Neutrophil (primary cell): ENCODE measurements at regions not wholly inside any gene's neighbourhood (a gene's known extent, or its start where the extent isn't known, plus 50 kb on each side); places are given as distances from the start of the nearest gene placed in this dataset.

Experiments used
- H3K27ac ChIP-seq: fragments of 200-600 bp; sonication (generic); 2 replicates; pipeline ENCODE4 v1.5.1; 2016; ENCODE audit warnings: mild to moderate bottlenecking, moderate library complexity
- H3K27me3 ChIP-seq: fragments of 200-600 bp; sonication (generic); 2 replicates; pipeline ENCODE4 v1.6.0; 2016; ENCODE audit warnings: mild to moderate bottlenecking
- H3K36me3 ChIP-seq: fragments of 200-600 bp; sonication (generic); 2 replicates; pipeline ENCODE4 v1.5.1; 2017
- H3K4me1 ChIP-seq, 2 experiments: fragments of 200-600 bp in 1 of 2; sonication (generic) in 1 of 2; 1 replicate in 1 of 2; 2 replicates in 1 of 2; pipeline versions ENCODE4 v1.5.1 to v1.6.1; 2013 to 2016; ENCODE audit warnings: low read depth in 1 of 2, low read length in 1 of 2, mild to moderate bottlenecking in 1 of 2, moderate library complexity in 1 of 2; ENCODE audit not compliant: control insufficient read depth in 1 of 2, insufficient read depth in 1 of 2
- H3K4me3 ChIP-seq, 2 experiments: fragments of 200-600 bp in 1 of 2; sonication (generic) in 1 of 2; 1 replicate in 1 of 2; 2 replicates in 1 of 2; pipeline ENCODE4 v1.5.1; 2013 to 2016; ENCODE audit warnings: low read depth in 1 of 2, low read length in 1 of 2, mild to moderate bottlenecking in 1 of 2, moderate library complexity in 1 of 2
- H3K9me3 ChIP-seq: fragments of 200-600 bp; sonication (generic); 2 replicates; pipeline ENCODE4 v1.5.1; 2016
- TF ChIP-seq, protein P1 (sequence below): fragments of 200-600 bp; sonication (generic); IDR thresholded peaks from 2 replicates; pipeline ENCODE4 v1.5.1; 2016; ENCODE audit warnings: antibody characterized with exemption

DNA sequence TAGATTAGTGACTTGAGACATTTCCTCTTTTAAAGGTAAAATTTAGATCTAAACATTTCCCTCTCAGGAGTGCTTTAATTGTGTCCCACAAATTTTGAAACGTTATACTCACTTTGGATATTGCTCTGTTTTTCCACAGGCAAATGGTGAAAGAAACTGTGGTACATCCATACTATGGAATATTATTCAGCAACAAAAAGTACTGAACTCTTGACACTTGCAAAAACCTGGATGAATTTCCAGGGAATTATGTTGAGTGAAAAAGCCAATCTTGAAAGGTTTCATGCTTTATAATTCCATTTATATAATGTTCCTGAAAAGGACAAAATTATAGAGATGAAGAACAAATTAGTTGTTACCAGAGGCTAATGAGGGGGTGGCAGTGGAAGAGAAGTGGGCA is 153.3 kb upstream of the SVIL start:
- Histone ChIP-seq H3K27ac (no peak overlapping the region), H3K9me3 (no peaks in the 10 kb centered on the region), H3K27me3 (peaks cover 4% of the 10 kb centered on the region), H3K4me3 (no peak overlapping the region), H3K4me1 (no peaks in the 10 kb centered on the region), H3K36me3 (no peaks in the 10 kb centered on the region)
- TF ChIP-seq, protein P1, sequence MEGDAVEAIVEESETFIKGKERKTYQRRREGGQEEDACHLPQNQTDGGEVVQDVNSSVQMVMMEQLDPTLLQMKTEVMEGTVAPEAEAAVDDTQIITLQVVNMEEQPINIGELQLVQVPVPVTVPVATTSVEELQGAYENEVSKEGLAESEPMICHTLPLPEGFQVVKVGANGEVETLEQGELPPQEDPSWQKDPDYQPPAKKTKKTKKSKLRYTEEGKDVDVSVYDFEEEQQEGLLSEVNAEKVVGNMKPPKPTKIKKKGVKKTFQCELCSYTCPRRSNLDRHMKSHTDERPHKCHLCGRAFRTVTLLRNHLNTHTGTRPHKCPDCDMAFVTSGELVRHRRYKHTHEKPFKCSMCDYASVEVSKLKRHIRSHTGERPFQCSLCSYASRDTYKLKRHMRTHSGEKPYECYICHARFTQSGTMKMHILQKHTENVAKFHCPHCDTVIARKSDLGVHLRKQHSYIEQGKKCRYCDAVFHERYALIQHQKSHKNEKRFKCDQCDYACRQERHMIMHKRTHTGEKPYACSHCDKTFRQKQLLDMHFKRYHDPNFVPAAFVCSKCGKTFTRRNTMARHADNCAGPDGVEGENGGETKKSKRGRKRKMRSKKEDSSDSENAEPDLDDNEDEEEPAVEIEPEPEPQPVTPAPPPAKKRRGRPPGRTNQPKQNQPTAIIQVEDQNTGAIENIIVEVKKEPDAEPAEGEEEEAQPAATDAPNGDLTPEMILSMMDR = no peak

DNA sequence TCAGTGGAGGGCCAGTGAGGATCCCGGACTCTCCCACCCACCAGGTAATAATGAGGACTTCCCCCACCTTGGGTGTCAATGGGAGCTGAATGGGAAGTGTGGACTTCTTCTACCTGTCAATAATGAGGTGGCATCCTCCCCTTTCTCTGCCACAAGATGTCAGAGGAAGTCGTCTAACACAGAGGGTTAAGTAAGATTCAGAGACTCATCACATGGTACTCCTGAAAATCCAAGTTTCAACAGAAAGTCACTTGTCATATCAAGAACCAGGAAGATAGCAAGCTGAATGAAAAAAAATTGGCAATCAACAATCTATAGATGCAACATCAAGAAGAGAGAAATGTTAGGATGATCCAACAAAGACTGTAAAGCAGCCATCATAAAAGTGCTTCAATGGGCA is 150.9 kb upstream of the SVIL start:
- Histone ChIP-seq H3K27me3 (peaks cover 4% of the 10 kb centered on the region), H3K27ac (no peak overlapping the region), H3K36me3 (no peaks in the 10 kb centered on the region), H3K4me1 (no peaks in the 10 kb centered on the region), H3K9me3 (no peaks in the 10 kb centered on the region), H3K4me3 (no peak overlapping the region)
- TF ChIP-seq, protein P1 = no peak

DNA sequence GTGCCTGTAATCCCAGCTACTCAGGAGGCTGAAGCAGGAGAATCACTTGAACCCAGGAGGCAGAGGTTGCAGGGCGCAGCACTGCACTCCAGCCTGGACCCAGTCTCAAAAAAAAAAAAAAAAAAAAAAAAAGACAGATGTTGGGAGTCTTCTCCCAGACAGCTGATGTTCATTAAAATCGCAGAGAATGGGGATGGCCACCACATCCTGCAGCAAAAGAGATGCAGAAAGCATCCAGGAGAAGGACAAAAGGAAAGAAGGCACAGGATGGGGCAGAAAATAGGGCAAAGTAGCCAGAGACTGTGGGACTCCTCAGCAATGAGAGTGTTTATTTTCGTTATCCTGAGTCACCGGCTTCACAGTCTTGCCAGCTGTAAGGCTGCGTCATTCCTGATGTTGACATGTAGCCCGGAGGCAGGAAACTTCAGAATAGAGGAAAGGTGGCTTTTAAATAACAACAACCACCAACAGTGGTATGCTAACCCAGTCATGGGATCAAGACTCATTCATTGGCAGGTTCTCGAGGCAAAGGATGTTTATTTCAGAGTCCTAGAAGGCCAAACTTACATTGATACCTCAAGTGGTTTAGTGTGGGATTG is 149.5 kb upstream of the SVIL start:
- H3K4me1 ChIP-seq = no peaks in the 10 kb centered on the region
- no peaks in the 10 kb centered on the region for H3K9me3 ChIP-seq
- no peak overlapping the region for H3K4me3 ChIP-seq
- no peaks in the 10 kb centered on the region for H3K36me3 ChIP-seq
- H3K27me3 ChIP-seq = peaks cover 4% of the 10 kb centered on the region
- no peak overlapping the region for H3K27ac ChIP-seq
- TF ChIP-seq, protein P1 = no peak

DNA sequence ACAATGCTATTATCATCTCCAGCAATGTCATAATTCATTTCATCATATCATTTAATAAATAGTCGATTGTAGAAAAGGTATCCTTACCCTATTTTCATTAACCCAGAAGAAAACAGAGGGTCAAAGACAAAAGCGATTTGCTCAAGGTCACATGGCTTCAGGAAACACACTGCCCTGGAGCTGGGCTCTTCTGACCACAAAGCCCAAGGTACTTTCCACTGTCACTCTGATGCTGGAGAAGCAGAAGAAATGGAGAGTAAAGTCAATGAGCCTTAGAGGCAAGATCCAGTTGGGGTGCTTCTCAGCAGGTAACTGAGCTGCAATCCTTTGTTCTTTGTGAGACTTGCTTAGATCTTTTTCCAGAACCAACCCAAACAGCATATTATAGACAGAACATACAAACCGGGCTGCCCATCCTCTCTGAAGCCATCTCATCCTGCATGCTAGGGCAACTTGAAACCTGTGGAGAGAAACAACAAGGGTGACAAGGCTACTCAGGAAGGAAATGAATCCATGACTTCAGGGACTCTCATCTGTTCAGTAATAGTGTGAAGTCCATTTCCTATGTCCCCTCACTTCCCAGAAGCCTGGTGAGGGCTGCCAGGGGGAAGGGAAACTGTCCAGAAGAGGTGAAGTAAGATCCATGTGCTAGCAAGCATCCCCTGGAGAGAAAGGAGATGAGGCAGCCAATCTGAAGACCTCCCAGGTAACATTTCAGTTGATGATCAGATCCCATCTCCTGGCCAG is 148.6 kb upstream of the SVIL start:
- no peaks in the 10 kb centered on the region for H3K9me3 ChIP-seq
- no peaks in the 10 kb centered on the region for H3K36me3 ChIP-seq
- no peaks in the 10 kb centered on the region for H3K4me1 ChIP-seq
- H3K27me3 ChIP-seq = peaks cover 4% of the 10 kb centered on the region
- TF ChIP-seq, protein P1 = no peak
- H3K4me3 ChIP-seq = no peak overlapping the region
- no peak overlapping the region for H3K27ac ChIP-seq

DNA sequence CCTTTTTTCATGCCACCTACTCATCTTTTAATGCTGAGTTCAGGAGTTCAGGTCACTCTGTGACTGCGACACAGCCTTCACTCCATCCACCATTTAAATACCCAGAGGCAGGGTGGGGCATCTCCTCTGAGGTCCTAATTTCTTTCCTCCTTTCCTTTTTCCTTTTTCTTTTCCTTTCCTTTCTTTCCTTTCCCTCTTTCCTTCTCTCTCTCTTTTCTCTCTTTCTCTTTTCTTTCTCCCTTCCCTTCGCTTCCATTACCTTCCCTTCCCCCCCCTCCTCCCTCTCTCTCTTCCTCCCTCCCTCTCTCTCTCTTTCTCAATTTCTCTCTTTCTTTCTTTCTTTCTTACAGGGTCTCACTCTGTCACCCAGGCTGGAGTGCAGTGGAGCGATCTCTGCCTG is 145.9 kb upstream of the SVIL start:
- Histone ChIP-seq H3K9me3 (no peaks in the 10 kb centered on the region), H3K36me3 (no peaks in the 10 kb centered on the region), H3K27me3 (peaks cover 4% of the 10 kb centered on the region), H3K4me3 (no peak overlapping the region), H3K27ac (no peak overlapping the region), H3K4me1 (peaks cover 0 to 2% of the 10 kb centered on the region in 2 experiments)
- TF ChIP-seq, protein P1 = no peak
